Endothelial cell of umbilical vein (primary cell): ENCODE measurements at regions not wholly inside any gene's neighbourhood (a gene's known extent, or its start where the extent isn't known, plus 50 kb on each side); places are given as distances from the start of the nearest gene placed in this dataset.

Experiments
- BruUV-seq: library from RNA; stranded (reverse); fragments of 400-500 nt; replicated peaks from 2 replicates; lab custom pipeline; 2021; lab: Mats Ljungman, UMichigan
- CTCF ChIA-PET: fragments of 300-600, 350-600 bp; sonication (Branson Sonifier 250); formaldehyde crosslinking; loops from one replicate; lab custom pipeline; 2021; ENCODE audit warnings: antibody characterized with exemption, inconsistent platforms; lab: Charles Lee
- POLR2A ChIA-PET: fragments of 300-600, 350-600 bp; sonication (Branson Sonifier 250); formaldehyde crosslinking; loops from one replicate; lab custom pipeline; 2021; ENCODE audit warnings: antibody characterized with exemption, inconsistent platforms; lab: Charles Lee
- DNase-seq: peaks from one replicate; pipeline ENCODE4 v3.0.0-alpha.2; 2011; ENCODE audit warnings: low read depth, low spot score
- FAIRE-seq: peaks from 2 replicates; lab custom pipeline; 2011; peaks lifted over from hg19 to GRCh38; lab: Jason Lieb, UNC
- H2AFZ ChIP-seq: 2 replicates; pipeline ENCODE4 v1.6.0; 2012; ENCODE audit warnings: low read depth, low read length, control low read depth, inconsistent platforms
- H3K27ac ChIP-seq: 2 replicates; pipeline ENCODE4 v1.5.1; 2011; ENCODE audit warnings: low read depth, mild to moderate bottlenecking, control low read depth, low read length, moderate library complexity; ENCODE audit not compliant: insufficient read depth
- H3K27me3 ChIP-seq, 2 experiments: 2 replicates each; pipeline versions ENCODE4 v1.6.0 to v1.6.1; 2011; ENCODE audit warnings: low read length in 2 of 2, mixed read lengths in 1 of 2; ENCODE audit not compliant: control insufficient read depth in 2 of 2, insufficient read depth in 2 of 2
- H3K36me3 ChIP-seq, 2 experiments: 2 replicates in 1 of 2; 3 replicates in 1 of 2; pipeline ENCODE4 v1.5.1; 2011; ENCODE audit warnings: low read length in 2 of 2, mild to moderate bottlenecking in 1 of 2, moderate library complexity in 1 of 2; ENCODE audit not compliant: control insufficient read depth in 2 of 2, insufficient read depth in 2 of 2; ENCODE audit errors: extremely low read depth in 1 of 2
- H3K4me1 ChIP-seq: 3 replicates; pipeline ENCODE4 v1.5.1; 2011; ENCODE audit warnings: mild to moderate bottlenecking, low read length; ENCODE audit not compliant: control insufficient read depth, insufficient read depth; ENCODE audit errors: extremely low read depth
- H3K4me2 ChIP-seq: 2 replicates; pipeline ENCODE4 v1.6.1; 2011; ENCODE audit warnings: low read length, control low read depth, mixed read lengths; ENCODE audit not compliant: insufficient read depth
- H3K4me3 ChIP-seq, 3 experiments: fragments of 200-600 bp in 1 of 3; sonication (generic), shearing (Covaris generic) in 1 of 3; replicated peaks in 1 of 3; 2 replicates each; pipeline ENCODE4 v1.5.1; 2011 to 2016; ENCODE audit warnings: control low read depth in 3 of 3, low read length in 3 of 3, mild to moderate bottlenecking in 2 of 3, inconsistent platforms in 1 of 3, low read depth in 1 of 3, moderate library complexity in 1 of 3; ENCODE audit not compliant: insufficient read depth in 1 of 3
- H3K79me2 ChIP-seq: 2 replicates; pipeline ENCODE4 v1.6.0; 2012; ENCODE audit warnings: low read length, inconsistent platforms; ENCODE audit not compliant: control insufficient read depth, insufficient read depth
- H3K9ac ChIP-seq: replicated peaks from 2 replicates; pipeline ENCODE3; 2011; ENCODE audit warnings: low read length, control low read depth; ENCODE audit not compliant: insufficient read depth; ENCODE audit errors: extremely low read depth
- H3K9me1 ChIP-seq: replicated peaks from 3 replicates; pipeline ENCODE4 v1.6.0; 2011; ENCODE audit warnings: mild to moderate bottlenecking, low read length; ENCODE audit not compliant: control insufficient read depth, insufficient read depth; ENCODE audit errors: extremely low read depth
- H3K9me3 ChIP-seq: replicated peaks from 2 replicates; pipeline ENCODE4 v1.5.1; 2012; ENCODE audit warnings: low read length, inconsistent platforms; ENCODE audit not compliant: control insufficient read depth, insufficient read depth
- H4K20me1 ChIP-seq: replicated peaks from 2 replicates; pipeline ENCODE3; 2011; ENCODE audit warnings: mild to moderate bottlenecking, low read length; ENCODE audit not compliant: control insufficient read depth, insufficient read depth; ENCODE audit errors: extremely low read depth
- CTCF ChIP-seq, 2 donors: IDR thresholded peaks; 1 replicate in 1 of 2; 2 replicates in 1 of 2; pipeline ENCODE4 v1.5.1; 2011; ENCODE audit warnings: low read length in 2 of 2, mild to moderate bottlenecking in 2 of 2, moderate library complexity in 2 of 2, control low read depth in 1 of 2, inconsistent platforms in 1 of 2, low read depth in 1 of 2; ENCODE audit not compliant: insufficient read depth in 1 of 2; ENCODE audit errors: extremely low read depth in 1 of 2
- EZH2 ChIP-seq: IDR thresholded peaks from 2 replicates; pipeline ENCODE4 v1.6.1; 2012; ENCODE audit warnings: borderline replicate concordance, low read depth, mild to moderate bottlenecking, moderate library complexity, low read length, inconsistent platforms; ENCODE audit not compliant: severe bottlenecking
- FOS ChIP-seq: IDR thresholded peaks from 2 replicates; pipeline ENCODE4 v1.6.1; 2011; ENCODE audit warnings: mild to moderate bottlenecking, low read length, moderate library complexity, borderline replicate concordance; ENCODE audit not compliant: insufficient read depth
- GATA2 ChIP-seq: IDR thresholded peaks from 2 replicates; pipeline ENCODE4 v1.7.0; 2011; ENCODE audit warnings: low read depth, mild to moderate bottlenecking, moderate library complexity, mixed read lengths, low read length; ENCODE audit not compliant: insufficient read length, insufficient read depth
- JUN ChIP-seq: IDR thresholded peaks from 2 replicates; pipeline ENCODE4 v1.6.1; 2011; ENCODE audit warnings: borderline replicate concordance, low read depth; ENCODE audit not compliant: insufficient read length, insufficient read depth
- MAX ChIP-seq: IDR thresholded peaks from 2 replicates; pipeline ENCODE4 v1.6.1; 2011; ENCODE audit not compliant: insufficient read depth, insufficient read length
- MYC ChIP-seq: IDR thresholded peaks from one replicate; pipeline ENCODE4 v1.6.1; 2011; ENCODE audit warnings: mild to moderate bottlenecking, low read depth, low read length
- POLR2A ChIP-seq: IDR thresholded peaks from 2 replicates; pipeline ENCODE4 v1.6.1; 2012; ENCODE audit warnings: low read depth, mild to moderate bottlenecking, control low read depth, low read length
- POLR2AphosphoS5 ChIP-seq: IDR thresholded peaks from 2 replicates; pipeline ENCODE4 v1.6.1; 2012; ENCODE audit warnings: low read depth, mild to moderate bottlenecking, control low read depth, low read length, moderate library complexity; ENCODE audit not compliant: insufficient read depth
- dilution Hi-C: fragments of 300-500 bp; cut with MboI; formaldehyde crosslinking; loops from one replicate; pipeline ENCODE4 v1.15.0; 2019; ENCODE audit warnings: low sequenced_read_pairs; ENCODE audit not compliant: extremely low pct_ligation_motif_present
- intact Hi-C: fragments of 100-400 bp; cut with micrococcal nuclease; formaldehyde crosslinking; loops from one replicate; pipeline ENCODE4 v1.10.0; 2022

- intact Hi-C loops (no loop called here), dilution Hi-C loops (no loop called here)
- H3K27me3 ChIP-seq: no peaks in the 10 kb centered on the region
- no peak overlapping the region for H3K27ac ChIP-seq
- FAIRE-seq (no peak), DNase-seq (no peak)
- H3K4me1 ChIP-seq: no peaks in the 10 kb centered on the region
- no peaks in the 10 kb centered on the region for H4K20me1 ChIP-seq
- CTCF ChIA-PET: interaction anchor here (0.6 to 1.3 kb wide), 2 partner anchors 11 to 180 kb away, joined by 3 read pairs; no protein-coding TSS in a partner anchor
- H3K4me2 ChIP-seq: no peak overlapping the region
- no peaks in the 10 kb centered on the region for H3K9me1 ChIP-seq
- POLR2A ChIA-PET: no interaction called here
- H2AFZ ChIP-seq: no peak overlapping the region
- no peaks in the 10 kb centered on the region for H3K9me3 ChIP-seq
- no TSS peak for BruUV-seq
- H3K36me3 ChIP-seq: no peaks in the 10 kb centered on the region
- no peaks in the 10 kb centered on the region for H3K79me2 ChIP-seq
- TF ChIP-seq MYC (no peak), FOS (no peak), CTCF (IDR thresholded peaks at IDR 0.05; ENCODE audit: extremely low read depth in 1 of 2, insufficient read depth in 1 of 2, low read depth in 1 of 2, low read length in 2 of 2) (no peak), EZH2 (no peak), POLR2AphosphoS5 (no peak), POLR2A (no peak), MAX (no peak), JUN (no peak), GATA2 (no peak)
- H3K9ac ChIP-seq: no peak overlapping the region
- H3K4me3 ChIP-seq: no peak overlapping the region
Measured at GRCh38 chr6:131362696-131363095, 210.3 kb upstream of the ARG1 start.
